GM12878 (cell line): ENCODE measurements at regions not wholly inside any gene's neighbourhood (a gene's known extent, or its start where the extent isn't known, plus 50 kb on each side); places are given as distances from the start of the nearest gene placed in this dataset.

ENCODE experiments used
- ATAC-seq: fragments of 200-7000 bp; cut with Tn5 transposase; 3 replicates; pipeline ENCODE4 v1.9.1; 2020; ENCODE audit warnings: mild to moderate bottlenecking, moderate library complexity
- BruUV-seq: library from RNA; stranded (reverse); fragments of 400-500 nt; replicated peaks from 2 replicates; lab custom pipeline; 2021; lab: Mats Ljungman, UMichigan
- CTCF ChIA-PET: fragments of 300-600 bp; sonication (Branson Sonifier 250); formaldehyde crosslinking; extraction: SDS; loops from one replicate; lab custom pipeline; 2021; ENCODE audit warnings: inconsistent platforms; lab: Yijun Ruan, JAX
- POLR2A ChIA-PET: fragments of 350-600 bp; formaldehyde crosslinking; extraction: SDS; loops from one replicate; lab custom pipeline; 2021; ENCODE audit warnings: inconsistent platforms; lab: Charles Lee
- RAD21 ChIA-PET: fragments of 300-600 bp; sonication (Branson Sonifier 250); formaldehyde crosslinking; loops from one replicate; lab custom pipeline; 2023; ENCODE audit warnings: antibody characterized with exemption; ENCODE audit not compliant: unreplicated experiment; lab: Charles Lee
- SMC1A ChIA-PET: fragments of 300-600 bp; sonication (Branson Sonifier 250); formaldehyde crosslinking; loops from one replicate; lab custom pipeline; 2023; ENCODE audit not compliant: unreplicated experiment, uncharacterized antibody; lab: Charles Lee
- DNase-seq: peaks from one replicate; pipeline ENCODE4 v3.0.0-alpha.2; 2011; ENCODE audit warnings: low read depth, low spot score
- FAIRE-seq: peaks from 3 replicates; lab custom pipeline; 2011; peaks lifted over from hg19 to GRCh38; lab: Jason Lieb, UNC
- H2AFZ ChIP-seq: 2 replicates; pipeline ENCODE4 v1.6.0; 2011; ENCODE audit warnings: low read depth, low read length, control low read depth; ENCODE audit not compliant: control insufficient read depth
- H3K27ac ChIP-seq: 2 replicates; pipeline ENCODE4 v1.5.1; 2011; ENCODE audit warnings: control low read depth; ENCODE audit not compliant: control insufficient read depth, insufficient read depth
- H3K27me3 ChIP-seq, 2 experiments: replicated peaks in 1 of 2; 2 replicates each; pipeline versions ENCODE4 v1.6.0 to v1.6.1; 2011; ENCODE audit warnings: low read length in 1 of 2; ENCODE audit not compliant: control insufficient read depth in 2 of 2, insufficient read depth in 2 of 2
- H3K36me3 ChIP-seq, 2 experiments: 2 replicates each; pipeline ENCODE4 v1.5.1; 2011; ENCODE audit warnings: low read length in 1 of 2; ENCODE audit not compliant: control insufficient read depth in 2 of 2, insufficient read depth in 2 of 2
- H3K4me1 ChIP-seq: 2 replicates; pipeline ENCODE4 v1.6.1; 2011; ENCODE audit warnings: mild to moderate bottlenecking, low read length, moderate library complexity, mixed read lengths; ENCODE audit not compliant: control insufficient read depth, insufficient read depth
- H3K4me2 ChIP-seq: 2 replicates; pipeline ENCODE4 v1.6.0; 2011; ENCODE audit warnings: control low read depth; ENCODE audit not compliant: control insufficient read depth, insufficient read depth
- H3K4me3 ChIP-seq: fragments of 200-600 bp; sonication (generic); 2 replicates; pipeline ENCODE4 v1.5.1; 2016
- H3K79me2 ChIP-seq: 2 replicates; pipeline ENCODE4 v1.6.0; 2011; ENCODE audit warnings: low read length; ENCODE audit not compliant: control insufficient read depth, insufficient read depth
- H3K9ac ChIP-seq: 2 replicates; pipeline ENCODE4 v1.8.0; 2011; ENCODE audit warnings: low read length, control low read depth, mixed read lengths; ENCODE audit not compliant: control insufficient read depth, insufficient read depth
- H3K9me3 ChIP-seq: replicated peaks from 3 replicates; pipeline ENCODE4 v1.5.1; 2011; ENCODE audit warnings: mild to moderate bottlenecking, low read length; ENCODE audit not compliant: control insufficient read depth, insufficient read depth
- H4K20me1 ChIP-seq: 2 replicates; pipeline ENCODE4 v1.6.0; 2011; ENCODE audit not compliant: control insufficient read depth, insufficient read depth
- ATF7 ChIP-seq: fragments of 450-650 bp; IDR thresholded peaks from 2 replicates; pipeline ENCODE4 v1.6.1; 2016; ENCODE audit warnings: low read depth, mild to moderate bottlenecking
- BACH1 ChIP-seq: fragments of 450-650 bp; IDR thresholded peaks from 2 replicates; pipeline ENCODE4 v1.6.1; 2017; ENCODE audit warnings: mild to moderate bottlenecking, borderline replicate concordance
- CHD2 ChIP-seq: IDR thresholded peaks from 2 replicates; pipeline ENCODE4 v1.6.1; 2011; ENCODE audit warnings: low read depth, low read length, improper control_type of control experiment, borderline replicate concordance
- CREM ChIP-seq: IDR thresholded peaks from 2 replicates; pipeline ENCODE4 v1.6.1; 2014; ENCODE audit warnings: antibody characterized with exemption, low read depth
- EGR1 ChIP-seq, 2 experiments: IDR thresholded peaks; 1 replicate in 1 of 2; 2 replicates in 1 of 2; pipeline ENCODE4 v1.6.1; 2011 to 2012; ENCODE audit warnings: low read depth in 2 of 2, low read length in 2 of 2, borderline replicate concordance in 1 of 2, mild to moderate bottlenecking in 1 of 2, moderate library complexity in 1 of 2
- ESRRA ChIP-seq: IDR thresholded peaks from 2 replicates; pipeline ENCODE4 v1.6.1; 2012; ENCODE audit warnings: mild to moderate bottlenecking, low read length, improper control_type of control experiment
- HCFC1 ChIP-seq: fragments of 150-350 bp; IDR thresholded peaks from 2 replicates; pipeline ENCODE4 v1.6.1; 2014; ENCODE audit warnings: low read length
- IRF4 ChIP-seq: IDR thresholded peaks from 2 replicates; pipeline ENCODE4 v1.6.1; 2011; ENCODE audit warnings: low read depth, low read length
- JUNB ChIP-seq: IDR thresholded peaks from 2 replicates; pipeline ENCODE4 v1.6.1; 2016; ENCODE audit warnings: antibody characterized with exemption, mild to moderate bottlenecking
- MTA2 ChIP-seq: fragments of 450-650 bp; IDR thresholded peaks from 2 replicates; pipeline ENCODE4 v1.6.1; 2016; ENCODE audit warnings: low read depth, mild to moderate bottlenecking, moderate library complexity
- MXI1 ChIP-seq: fragments of 150-350 bp; IDR thresholded peaks from 2 replicates; pipeline ENCODE4 v1.6.1; 2011; ENCODE audit warnings: low read depth, mild to moderate bottlenecking, inconsistent platforms, low read length, improper control_type of control experiment
- NR2F1 ChIP-seq: fragments of 450-650 bp; conservative IDR thresholded peaks from 2 replicates; pipeline ENCODE4 v1.6.1; 2017; ENCODE audit warnings: mild to moderate bottlenecking
- PML ChIP-seq: IDR thresholded peaks from 2 replicates; pipeline ENCODE4 v1.6.1; 2012; ENCODE audit warnings: low read length, inconsistent platforms
- POU2F2 ChIP-seq: IDR thresholded peaks from 3 replicates; pipeline ENCODE4 v1.6.1; 2011; ENCODE audit warnings: low read depth, mild to moderate bottlenecking, low read length, borderline replicate concordance
- SREBF1 ChIP-seq: IDR thresholded peaks from 2 replicates; pipeline ENCODE4 v1.6.1; 2012; ENCODE audit warnings: mild to moderate bottlenecking, low read length
- SREBF2 ChIP-seq: IDR thresholded peaks from 2 replicates; pipeline ENCODE4 v1.6.1; 2012; ENCODE audit warnings: mild to moderate bottlenecking, low read length
- STAT1 ChIP-seq: fragments of 450-650 bp; conservative IDR thresholded peaks from 2 replicates; pipeline ENCODE4 v1.6.1; 2014; ENCODE audit warnings: antibody characterized with exemption, mild to moderate bottlenecking
- SUZ12 ChIP-seq: fragments of 200-600 bp; sonication (generic); IDR thresholded peaks from one replicate; pipeline ENCODE4 v1.6.1; 2018; ENCODE audit warnings: antibody characterized with exemption, mild to moderate bottlenecking; ENCODE audit not compliant: unreplicated experiment
- YBX1 ChIP-seq: fragments of 450-650 bp; IDR thresholded peaks from 2 replicates; pipeline ENCODE4 v1.6.1; 2016; ENCODE audit warnings: antibody characterized with exemption
- YY1 ChIP-seq: IDR thresholded peaks from 2 replicates; pipeline ENCODE4 v1.6.1; 2011; ENCODE audit warnings: low read depth, mild to moderate bottlenecking, low read length
- ZNF384 ChIP-seq: IDR thresholded peaks from 2 replicates; pipeline ENCODE4 v1.6.1; 2012; ENCODE audit warnings: low read depth, mild to moderate bottlenecking, low read length, improper control_type of control experiment, borderline replicate concordance
- WGBS: methylation state at CpG from one replicate; pipeline ENCODE4 v1.1.6; 2016; ENCODE audit warnings: low lambda C conversion rate; ENCODE audit not compliant: insufficient replicate concordance, insufficient coverage; ENCODE audit errors: missing lambda C conversion rate; 5-methylcytosine and 5-hydroxymethylcytosine counted together
- in situ Hi-C: fragments of 300-500 bp; cut with MboI; formaldehyde crosslinking; loops from 9 replicates; pipeline ENCODE4 v1.14.3; 2018; ENCODE audit warnings: mixed read lengths
- intact Hi-C: fragments of 100-400 bp; cut with micrococcal nuclease; formaldehyde crosslinking; loops from one replicate; pipeline ENCODE4 v1.14.2; 2022; ENCODE audit not compliant: unreplicated experiment
- TF ChIP-seq, protein P1 (sequence below): fragments of 450-650 bp; formaldehyde crosslinking; IDR thresholded peaks from 2 replicates; pipeline ENCODE4 v1.4.0; 2020; ENCODE audit warnings: mild to moderate bottlenecking, moderate library complexity

GRCh38 chr6:166003569-166003968, 164.1 kb downstream of the TBXT start (continued):
- TF ChIP-seq EGR1 (IDR thresholded peaks at IDR 0.05; ENCODE audit: borderline replicate concordance in 1 of 2, low read depth in 2 of 2, low read length in 2 of 2) = no peak
- TF ChIP-seq, all 136 proteins: peak for 0

DNA sequence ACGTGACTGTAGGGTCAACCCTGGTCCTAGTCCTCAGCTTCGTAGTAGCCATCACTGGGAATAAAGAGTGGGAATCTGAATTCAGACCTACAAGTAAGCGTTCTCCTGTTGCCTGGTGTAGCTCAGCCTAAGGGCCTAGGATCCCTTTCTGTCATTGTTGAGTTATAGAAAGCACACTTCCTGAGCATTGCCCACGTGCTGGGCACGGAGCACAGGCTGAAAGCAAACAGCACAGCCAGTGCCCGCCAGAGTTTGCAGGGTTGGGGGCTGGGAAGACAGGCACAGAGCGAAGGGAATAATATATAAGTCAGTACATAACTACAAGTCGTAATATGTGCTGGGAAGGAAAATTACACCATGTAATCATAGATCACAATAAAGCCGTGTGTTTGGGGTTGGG, 166.3 kb downstream of the TBXT start:
- SMC1A ChIA-PET = no interaction called here
- no peak for DNase-seq

DNA sequence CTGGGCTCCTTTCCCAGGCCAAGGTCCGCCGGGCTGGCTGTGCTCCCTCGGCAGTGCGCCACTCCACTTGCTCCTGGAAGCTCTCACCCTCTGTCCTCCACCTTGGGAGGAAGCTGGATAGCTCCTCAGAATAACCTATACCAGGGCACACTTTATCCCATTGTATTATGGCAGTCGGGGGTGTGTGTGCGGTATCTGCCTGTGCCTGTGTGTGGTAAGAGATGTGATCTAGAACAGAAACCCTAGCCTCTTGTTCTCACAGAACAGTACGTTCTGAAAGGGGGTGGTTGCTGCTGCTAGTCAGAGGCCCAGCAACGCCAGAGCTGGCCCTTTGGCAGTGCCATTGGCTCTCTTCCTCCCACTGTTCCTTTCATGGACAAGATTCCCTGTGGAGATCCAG, 168.4 kb downstream of the TBXT start:
- Histone ChIP-seq H2AFZ (no peak overlapping the region), H3K9me3 (no peaks in the 10 kb centered on the region), H3K4me3 (no peak overlapping the region), H3K27ac (no peak overlapping the region), H3K27me3 (no peaks in the 10 kb centered on the region), H3K4me2 (no peak overlapping the region), H4K20me1 (no peaks in the 10 kb centered on the region), H3K9ac (no peak overlapping the region), H3K36me3 (no peaks in the 10 kb centered on the region), H3K4me1 (no peaks in the 10 kb centered on the region), H3K79me2 (no peaks in the 10 kb centered on the region)
- ChIA-PET RAD21 (no interaction called here), POLR2A (no interaction called here), SMC1A (interaction anchor here (0.6 kb wide), 1 partner anchor 127 kb away, joined by 3 read pairs; no protein-coding TSS in a partner anchor), CTCF (no interaction called here)
- ATAC-seq (no peak), DNase-seq (no peak), FAIRE-seq (no peak)
- in situ Hi-C loops = no loop called here
- intact Hi-C loops = no loop called here
- BruUV-seq = no TSS peak
- WGBS = 52% methylated on average over 8 of the region's 8 CpGs
- no peak for TF ChIP-seq CHD2
- no peak for TF ChIP-seq ZNF384
- TF ChIP-seq YBX1 = no peak
- TF ChIP-seq, protein P1, sequence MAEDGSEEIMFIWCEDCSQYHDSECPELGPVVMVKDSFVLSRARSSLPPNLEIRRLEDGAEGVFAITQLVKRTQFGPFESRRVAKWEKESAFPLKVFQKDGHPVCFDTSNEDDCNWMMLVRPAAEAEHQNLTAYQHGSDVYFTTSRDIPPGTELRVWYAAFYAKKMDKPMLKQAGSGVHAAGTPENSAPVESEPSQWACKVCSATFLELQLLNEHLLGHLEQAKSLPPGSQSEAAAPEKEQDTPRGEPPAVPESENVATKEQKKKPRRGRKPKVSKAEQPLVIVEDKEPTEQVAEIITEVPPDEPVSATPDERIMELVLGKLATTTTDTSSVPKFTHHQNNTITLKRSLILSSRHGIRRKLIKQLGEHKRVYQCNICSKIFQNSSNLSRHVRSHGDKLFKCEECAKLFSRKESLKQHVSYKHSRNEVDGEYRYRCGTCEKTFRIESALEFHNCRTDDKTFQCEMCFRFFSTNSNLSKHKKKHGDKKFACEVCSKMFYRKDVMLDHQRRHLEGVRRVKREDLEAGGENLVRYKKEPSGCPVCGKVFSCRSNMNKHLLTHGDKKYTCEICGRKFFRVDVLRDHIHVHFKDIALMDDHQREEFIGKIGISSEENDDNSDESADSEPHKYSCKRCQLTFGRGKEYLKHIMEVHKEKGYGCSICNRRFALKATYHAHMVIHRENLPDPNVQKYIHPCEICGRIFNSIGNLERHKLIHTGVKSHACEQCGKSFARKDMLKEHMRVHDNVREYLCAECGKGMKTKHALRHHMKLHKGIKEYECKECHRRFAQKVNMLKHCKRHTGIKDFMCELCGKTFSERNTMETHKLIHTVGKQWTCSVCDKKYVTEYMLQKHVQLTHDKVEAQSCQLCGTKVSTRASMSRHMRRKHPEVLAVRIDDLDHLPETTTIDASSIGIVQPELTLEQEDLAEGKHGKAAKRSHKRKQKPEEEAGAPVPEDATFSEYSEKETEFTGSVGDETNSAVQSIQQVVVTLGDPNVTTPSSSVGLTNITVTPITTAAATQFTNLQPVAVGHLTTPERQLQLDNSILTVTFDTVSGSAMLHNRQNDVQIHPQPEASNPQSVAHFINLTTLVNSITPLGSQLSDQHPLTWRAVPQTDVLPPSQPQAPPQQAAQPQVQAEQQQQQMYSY (CRISPR knock-in tag) = no peak
- TF ChIP-seq HCFC1 = no peak
- TF ChIP-seq POU2F2 = no peak
- TF ChIP-seq ESRRA = no peak
- no peak for TF ChIP-seq NR2F1
- TF ChIP-seq ATF7 = no peak
- no peak for TF ChIP-seq IRF4

More for the DNA sequence above, 166.3 kb downstream of the TBXT start:
- Histone ChIP-seq H3K79me2 (no peaks in the 10 kb centered on the region), H3K4me3 (no peak overlapping the region), H4K20me1 (no peaks in the 10 kb centered on the region), H3K9me3 (no peaks in the 10 kb centered on the region), H3K4me1 (no peaks in the 10 kb centered on the region), H3K4me2 (no peak overlapping the region), H3K27ac (no peak overlapping the region), H2AFZ (no peak overlapping the region), H3K36me3 (no peaks in the 10 kb centered on the region), H3K9ac (no peak overlapping the region), H3K27me3 (peaks cover 0 to 2% of the 10 kb centered on the region in 2 experiments; a peak in 1 of 4 replicates)
- BruUV-seq = no TSS peak
- ChIA-PET RAD21 (no interaction called here), POLR2A (no interaction called here), CTCF (no interaction called here)
- in situ Hi-C loops = no loop called here
- ATAC-seq = no peak
- 14% methylated on average over 9 of the region's 9 CpGs for WGBS
- FAIRE-seq = no peak
- intact Hi-C loops = no loop called here
- TF ChIP-seq STAT1 (no peak), SUZ12 (no peak), YY1 (no peak), JUNB (no peak), SREBF1 (no peak), PML (no peak), BACH1 (no peak), MXI1 (no peak), MTA2 (no peak), CREM (no peak), ESRRA (no peak), SREBF2 (no peak)
